ENCODE measurements at regions not wholly inside any gene's neighbourhood (a gene's known extent, or its start where the extent isn't known, plus 50 kb on each side); places are given as distances from the start of the nearest gene placed in this dataset.

GRCh38 chr2:14930441-14930840, 297.9 kb downstream of the LRATD1 start:
- Mint-ChIP-seq H3K36me3 (ENCODE audit: low read depth) (no peaks in the 10 kb centered on the region), H3K9me3 (no peaks in the 10 kb centered on the region), H3K27ac (no peak overlapping the region), H3K4me3 (no peak overlapping the region), H3K4me1 (ENCODE audit: low read depth) (no peaks in the 10 kb centered on the region), H3K27me3 (ENCODE audit: low read depth) (no peaks in the 10 kb centered on the region)

GRCh38 chr2:14932285-14932684, 299.8 kb downstream of the LRATD1 start:
- no peaks in the 10 kb centered on the region for H3K9me3 Mint-ChIP-seq
- no peaks in the 10 kb centered on the region for H3K27me3 Mint-ChIP-seq (ENCODE audit: low read depth)
- no peak overlapping the region for H3K27ac Mint-ChIP-seq
- H3K4me3 Mint-ChIP-seq, result no peak overlapping the region
- H3K4me1 Mint-ChIP-seq (ENCODE audit: low read depth), result no peaks in the 10 kb centered on the region
- H3K36me3 Mint-ChIP-seq (ENCODE audit: low read depth), result no peaks in the 10 kb centered on the region

- no peak overlapping the region for H3K27ac Mint-ChIP-seq
- no peaks in the 10 kb centered on the region for H3K9me3 Mint-ChIP-seq
- no peaks in the 10 kb centered on the region for H3K36me3 Mint-ChIP-seq (ENCODE audit: low read depth)
- no peaks in the 10 kb centered on the region for H3K4me1 Mint-ChIP-seq (ENCODE audit: low read depth)
- H3K27me3 Mint-ChIP-seq (ENCODE audit: low read depth), result no peaks in the 10 kb centered on the region
- no peak overlapping the region for H3K4me3 Mint-ChIP-seq
Measured at GRCh38 chr2:14933753-14934152, 301.2 kb downstream of the LRATD1 start.

GRCh38 chr2:14936426-14936825, 303.9 kb downstream of the LRATD1 start:
- H3K27ac Mint-ChIP-seq, result no peak overlapping the region
- no peaks in the 10 kb centered on the region for H3K27me3 Mint-ChIP-seq (ENCODE audit: low read depth)
- no peaks in the 10 kb centered on the region for H3K4me1 Mint-ChIP-seq (ENCODE audit: low read depth)
- H3K36me3 Mint-ChIP-seq (ENCODE audit: low read depth), result no peaks in the 10 kb centered on the region
- no peaks in the 10 kb centered on the region for H3K9me3 Mint-ChIP-seq
- H3K4me3 Mint-ChIP-seq, result no peak overlapping the region

GRCh38 chr2:14937336-14937735, 304.8 kb downstream of the LRATD1 start:
- H3K36me3 Mint-ChIP-seq (ENCODE audit: low read depth), result no peaks in the 10 kb centered on the region

GRCh38 chr2:14941151-14941631, 308.7 kb downstream of the LRATD1 start:
- Mint-ChIP-seq H3K27ac (no peak overlapping the region), H3K4me3 (no peak overlapping the region), H3K9me3 (no peaks in the 10 kb centered on the region)

More at GRCh38 chr2:14937336-14937735, 304.8 kb downstream of the LRATD1 start:
- no peaks in the 10 kb centered on the region for H3K4me1 Mint-ChIP-seq (ENCODE audit: low read depth)
- no peaks in the 10 kb centered on the region for H3K9me3 Mint-ChIP-seq
- no peak overlapping the region for H3K4me3 Mint-ChIP-seq
- no peak overlapping the region for H3K27ac Mint-ChIP-seq
- no peaks in the 10 kb centered on the region for H3K27me3 Mint-ChIP-seq (ENCODE audit: low read depth)

GRCh38 chr2:14942987-14943386, 310.5 kb downstream of the LRATD1 start:
- no peaks in the 10 kb centered on the region for H3K36me3 Mint-ChIP-seq (ENCODE audit: low read depth)
- peaks cover 5% of the 10 kb centered on the region for H3K27me3 Mint-ChIP-seq (ENCODE audit: low read depth)
- H3K4me3 Mint-ChIP-seq, result no peak overlapping the region
- no peaks in the 10 kb centered on the region for H3K9me3 Mint-ChIP-seq
- no peak overlapping the region for H3K27ac Mint-ChIP-seq
- H3K4me1 Mint-ChIP-seq (ENCODE audit: low read depth), result no peaks in the 10 kb centered on the region

More at GRCh38 chr2:14941151-14941631, 308.7 kb downstream of the LRATD1 start:
- no peaks in the 10 kb centered on the region for H3K4me1 Mint-ChIP-seq (ENCODE audit: low read depth)
- H3K27me3 Mint-ChIP-seq (ENCODE audit: low read depth), result no peaks in the 10 kb centered on the region
- no peaks in the 10 kb centered on the region for H3K36me3 Mint-ChIP-seq (ENCODE audit: low read depth)

GRCh38 chr2:14944562-14945346, 312.2 kb downstream of the LRATD1 start:
- Mint-ChIP-seq H3K4me1 (ENCODE audit: low read depth) (no peaks in the 10 kb centered on the region), H3K9me3 (no peaks in the 10 kb centered on the region), H3K27me3 (ENCODE audit: low read depth) (peaks cover 5% of the 10 kb centered on the region), H3K27ac (no peak overlapping the region), H3K4me3 (no peak overlapping the region), H3K36me3 (ENCODE audit: low read depth) (no peaks in the 10 kb centered on the region)

GRCh38 chr2:14951569-14952285, 319.2 kb downstream of the LRATD1 start:
- H3K4me1 Mint-ChIP-seq (ENCODE audit: low read depth), result no peaks in the 10 kb centered on the region
- H3K27ac Mint-ChIP-seq, result no peak overlapping the region
- no peaks in the 10 kb centered on the region for H3K36me3 Mint-ChIP-seq (ENCODE audit: low read depth)
- H3K9me3 Mint-ChIP-seq, result peaks cover 8% of the 10 kb centered on the region
- peaks cover 5% of the 10 kb centered on the region for H3K27me3 Mint-ChIP-seq (ENCODE audit: low read depth)
- no peak overlapping the region for H3K4me3 Mint-ChIP-seq

GRCh38 chr2:14952400-14952963, 320.0 kb downstream of the LRATD1 start:
- Mint-ChIP-seq H3K27ac (no peak overlapping the region), H3K36me3 (ENCODE audit: low read depth) (no peaks in the 10 kb centered on the region), H3K4me1 (ENCODE audit: low read depth) (no peaks in the 10 kb centered on the region), H3K27me3 (ENCODE audit: low read depth) (no peaks in the 10 kb centered on the region), H3K4me3 (no peak overlapping the region), H3K9me3 (peaks cover 9% of the 10 kb centered on the region)

- Mint-ChIP-seq H3K4me1 (ENCODE audit: low read depth) (no peaks in the 10 kb centered on the region), H3K36me3 (ENCODE audit: low read depth) (no peaks in the 10 kb centered on the region), H3K9me3 (peaks cover 11% of the 10 kb centered on the region), H3K27me3 (ENCODE audit: low read depth) (no peaks in the 10 kb centered on the region), H3K4me3 (no peak overlapping the region), H3K27ac (no peak overlapping the region)
Measured at GRCh38 chr2:14960686-14961324, 328.3 kb downstream of the LRATD1 start.

- no peak overlapping the region for H3K27ac Mint-ChIP-seq
- no peaks in the 10 kb centered on the region for H3K9me3 Mint-ChIP-seq
- H3K27me3 Mint-ChIP-seq (ENCODE audit: low read depth), result no peaks in the 10 kb centered on the region
- no peaks in the 10 kb centered on the region for H3K4me1 Mint-ChIP-seq (ENCODE audit: low read depth)
- H3K4me3 Mint-ChIP-seq, result no peak overlapping the region
- no peaks in the 10 kb centered on the region for H3K36me3 Mint-ChIP-seq (ENCODE audit: low read depth)
Measured at GRCh38 chr2:14967729-14968128, 335.2 kb downstream of the LRATD1 start.

GRCh38 chr2:14975381-14975780, 342.9 kb downstream of the LRATD1 start:
- no peaks in the 10 kb centered on the region for H3K36me3 Mint-ChIP-seq (ENCODE audit: low read depth)
- no peaks in the 10 kb centered on the region for H3K4me1 Mint-ChIP-seq (ENCODE audit: low read depth)
- no peak overlapping the region for H3K27ac Mint-ChIP-seq
- H3K9me3 Mint-ChIP-seq, result no peaks in the 10 kb centered on the region
- H3K27me3 Mint-ChIP-seq (ENCODE audit: low read depth), result no peaks in the 10 kb centered on the region
- H3K4me3 Mint-ChIP-seq, result no peak overlapping the region

- Mint-ChIP-seq H3K4me1 (ENCODE audit: low read depth) (no peaks in the 10 kb centered on the region), H3K9me3 (no peaks in the 10 kb centered on the region), H3K36me3 (ENCODE audit: low read depth) (no peaks in the 10 kb centered on the region), H3K4me3 (no peak overlapping the region), H3K27ac (no peak overlapping the region), H3K27me3 (ENCODE audit: low read depth) (peaks cover 5% of the 10 kb centered on the region)
Measured at GRCh38 chr2:14977021-14977420, 344.5 kb downstream of the LRATD1 start.

All from T-helper 1 cell treated with Interleukin-12 subunit alpha and Interleukin-12 subunit beta and Interleukin-4 antibody, amounts not matched to agents 30 μg/mL and 1 μg/mL, for 36 hours (primary cell).